ENCODE measurements at regions not wholly inside any gene's neighbourhood (a gene's known extent, or its start where the extent isn't known, plus 50 kb on each side); places are given as distances from the start of the nearest gene placed in this dataset.
A peak's percentile ranks its signal among the peaks of the same experiment; 100 is the strongest.

GRCh38 chr14:71290960-71291466 is 383.8 kb downstream of the PCNX1 start:
- Histone ChIP-seq H3K9me3 (no peaks in the 10 kb centered on the region), H3K4me3 (no peak overlapping the region), H3K36me3 (no peaks in the 10 kb centered on the region), H3K27ac (no peak overlapping the region), H3K4me1 (no peaks in the 10 kb centered on the region), H3K27me3 (no peaks in the 10 kb centered on the region)
- WGBS, 2 donors = 54 to 61% methylated on average over 4 of the region's 4 CpGs
- ATAC-seq (ENCODE audit: low FRiP score in 2 of 2) (peak in 1 of 2 donors; percentile 73), DNase-seq (peak in 1 of 2 donors; percentile 27)
- TF ChIP-seq POLR2A (IDR thresholded peaks at IDR 0.05) (no peak), EP300 (IDR thresholded peaks at IDR 0.05) (no peak), POLR2AphosphoS5 (IDR thresholded peaks at IDR 0.05) (no peak)
- TF ChIP-seq, protein P1, sequence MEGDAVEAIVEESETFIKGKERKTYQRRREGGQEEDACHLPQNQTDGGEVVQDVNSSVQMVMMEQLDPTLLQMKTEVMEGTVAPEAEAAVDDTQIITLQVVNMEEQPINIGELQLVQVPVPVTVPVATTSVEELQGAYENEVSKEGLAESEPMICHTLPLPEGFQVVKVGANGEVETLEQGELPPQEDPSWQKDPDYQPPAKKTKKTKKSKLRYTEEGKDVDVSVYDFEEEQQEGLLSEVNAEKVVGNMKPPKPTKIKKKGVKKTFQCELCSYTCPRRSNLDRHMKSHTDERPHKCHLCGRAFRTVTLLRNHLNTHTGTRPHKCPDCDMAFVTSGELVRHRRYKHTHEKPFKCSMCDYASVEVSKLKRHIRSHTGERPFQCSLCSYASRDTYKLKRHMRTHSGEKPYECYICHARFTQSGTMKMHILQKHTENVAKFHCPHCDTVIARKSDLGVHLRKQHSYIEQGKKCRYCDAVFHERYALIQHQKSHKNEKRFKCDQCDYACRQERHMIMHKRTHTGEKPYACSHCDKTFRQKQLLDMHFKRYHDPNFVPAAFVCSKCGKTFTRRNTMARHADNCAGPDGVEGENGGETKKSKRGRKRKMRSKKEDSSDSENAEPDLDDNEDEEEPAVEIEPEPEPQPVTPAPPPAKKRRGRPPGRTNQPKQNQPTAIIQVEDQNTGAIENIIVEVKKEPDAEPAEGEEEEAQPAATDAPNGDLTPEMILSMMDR (IDR thresholded peaks at IDR 0.05) = no peak

- H3K27me3 ChIP-seq = no peaks in the 10 kb centered on the region
- TF ChIP-seq POLR2AphosphoS5 (IDR thresholded peaks at IDR 0.05) (no peak), POLR2A (IDR thresholded peaks at IDR 0.05) (no peak), EP300 (IDR thresholded peaks at IDR 0.05) (no peak)
- TF ChIP-seq, protein P1 (IDR thresholded peaks at IDR 0.05) = no peak
- no peak overlapping the region for H3K27ac ChIP-seq
- H3K9me3 ChIP-seq = no peaks in the 10 kb centered on the region
- no peaks in the 10 kb centered on the region for H3K4me1 ChIP-seq
- H3K36me3 ChIP-seq = no peaks in the 10 kb centered on the region
- ATAC-seq (ENCODE audit: low FRiP score in 2 of 2) = no peak
- DNase-seq = no peak
- no peak overlapping the region for H3K4me3 ChIP-seq
These were observed 388.9 kb downstream of the PCNX1 start for GRCh38 chr14:71296184-71296583.

GRCh38 chr14:71300566-71301330 is 393.5 kb downstream of the PCNX1 start:
- ATAC-seq (ENCODE audit: low FRiP score in 2 of 2) = no peak
- 66 to 69% methylated on average over 5 of the region's 5 CpGs for WGBS, 2 donors

DNA sequence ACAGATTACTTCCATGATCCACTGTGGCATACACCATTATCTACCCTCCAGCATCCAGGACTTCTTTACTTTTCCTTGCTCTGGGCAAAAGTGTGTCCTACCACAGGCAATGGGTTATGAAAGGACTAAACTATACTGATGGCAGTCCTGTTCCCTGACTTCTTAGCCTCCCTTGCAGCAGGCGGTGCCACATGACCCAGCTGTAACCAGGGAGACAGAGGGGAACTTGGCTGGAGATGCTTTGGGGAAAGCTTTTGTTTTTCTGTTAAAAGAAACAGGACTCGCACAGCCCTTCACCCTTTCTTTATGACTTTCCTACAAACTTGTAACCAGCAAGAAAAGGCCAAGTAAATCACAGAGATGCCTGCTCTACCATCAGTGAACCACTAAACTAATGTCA is 394.4 kb downstream of the PCNX1 start:
- WGBS, 2 donors = 96 to 98% methylated on average over 2 of the region's 2 CpGs
- H3K27ac ChIP-seq = no peak overlapping the region
- DNase-seq (no peak), ATAC-seq (ENCODE audit: low FRiP score in 2 of 2) (no peak)
- TF ChIP-seq, protein P1 (IDR thresholded peaks at IDR 0.05) = no peak
- no peak for TF ChIP-seq EP300 (IDR thresholded peaks at IDR 0.05)
- TF ChIP-seq POLR2A (IDR thresholded peaks at IDR 0.05) = no peak
- no peak for TF ChIP-seq POLR2AphosphoS5 (IDR thresholded peaks at IDR 0.05)
- H3K4me1 ChIP-seq = no peaks in the 10 kb centered on the region
- no peaks in the 10 kb centered on the region for H3K36me3 ChIP-seq
- H3K27me3 ChIP-seq = no peaks in the 10 kb centered on the region
- H3K4me3 ChIP-seq = no peak overlapping the region
- peaks cover 0 to 7% (median 0%) of the 10 kb centered on the region in 4 donors for H3K9me3 ChIP-seq

More at GRCh38 chr14:71300566-71301330, 393.5 kb downstream of the PCNX1 start:
- Histone ChIP-seq H3K9me3 (peaks cover 0 to 7% (median 0%) of the 10 kb centered on the region in 4 donors), H3K36me3 (no peaks in the 10 kb centered on the region), H3K4me1 (no peaks in the 10 kb centered on the region), H3K27ac (no peak overlapping the region), H3K27me3 (no peaks in the 10 kb centered on the region), H3K4me3 (no peak overlapping the region)
- no peak for TF ChIP-seq EP300 (IDR thresholded peaks at IDR 0.05)
- TF ChIP-seq, protein P1 (IDR thresholded peaks at IDR 0.05) = no peak
- TF ChIP-seq POLR2A (IDR thresholded peaks at IDR 0.05) = no peak
- TF ChIP-seq POLR2AphosphoS5 (IDR thresholded peaks at IDR 0.05) = no peak
- DNase-seq = no peak
